Neural progenitor cell (in vitro differentiated cells): ENCODE measurements at regions not wholly inside any gene's neighbourhood (a gene's known extent, or its start where the extent isn't known, plus 50 kb on each side); places are given as distances from the start of the nearest gene placed in this dataset.

Experiments
- DNase-seq: peaks from one replicate; pipeline ENCODE4 v3.0.0-alpha.2; 2016; ENCODE audit warnings: low spot score
- H2AFZ ChIP-seq: fragments of 200-600 bp; sonication (generic); replicated peaks from 2 replicates; pipeline ENCODE4 v1.6.1; 2016; ENCODE audit warnings: antibody characterized with exemption
- H3F3A ChIP-seq: fragments of 200-600 bp; sonication (generic); 2 replicates; pipeline ENCODE4 v1.6.1; 2016; ENCODE audit warnings: antibody characterized with exemption, low read depth
- H3K27ac ChIP-seq: fragments of 200-600 bp; sonication (generic); 2 replicates; pipeline ENCODE4 v1.5.1; 2016; ENCODE audit warnings: mild to moderate bottlenecking
- H3K27me3 ChIP-seq: fragments of 200-600 bp; sonication (generic); 2 replicates; pipeline ENCODE4 v1.6.1; 2016; ENCODE audit warnings: mild to moderate bottlenecking, moderate library complexity
- H3K36me3 ChIP-seq: fragments of 200-600 bp; sonication (generic); 2 replicates; pipeline ENCODE4 v1.5.1; 2016
- H3K4me1 ChIP-seq: fragments of 200-600 bp; sonication (generic); 2 replicates; pipeline ENCODE4 v1.6.1; 2016; ENCODE audit warnings: mixed run types
- H3K4me2 ChIP-seq: fragments of 200-600 bp; sonication (generic); 2 replicates; pipeline ENCODE4 v1.6.1; 2016
- H3K4me3 ChIP-seq: fragments of 200-600 bp; sonication (generic); 2 replicates; pipeline ENCODE4 v1.5.1; 2016
- H3K79me2 ChIP-seq: fragments of 200-600 bp; sonication (generic); 2 replicates; pipeline ENCODE4 v1.6.1; 2016; ENCODE audit warnings: low read depth
- H3K9ac ChIP-seq: fragments of 200-600 bp; sonication (generic); 2 replicates; pipeline ENCODE4 v1.6.1; 2016
- H3K9me3 ChIP-seq: fragments of 200-600 bp; sonication (generic); 2 replicates; pipeline ENCODE4 v1.5.1; 2016; ENCODE audit warnings: low read depth
- H4K20me1 ChIP-seq: fragments of 200-600 bp; sonication (generic); 2 replicates; pipeline ENCODE4 v1.6.1; 2016; ENCODE audit warnings: low read depth
- H3K27ac Mint-ChIP-seq: 3 replicates; pipeline ENCODE4 v1.8.0; 2021; ENCODE audit warnings: mixed read lengths
- H3K27me3 Mint-ChIP-seq: 2 replicates; pipeline ENCODE4 v1.8.0; 2022; ENCODE audit warnings: low read depth, mild to moderate bottlenecking, inconsistent platforms, moderate library complexity, mixed read lengths; ENCODE audit not compliant: insufficient read depth
- H3K36me3 Mint-ChIP-seq: 3 replicates; pipeline ENCODE4 v1.8.0; 2021; ENCODE audit warnings: mixed read lengths
- H3K4me1 Mint-ChIP-seq: 3 replicates; pipeline ENCODE4 v1.8.0; 2021; ENCODE audit warnings: mixed read lengths
- H3K4me3 Mint-ChIP-seq: 3 replicates; pipeline ENCODE4 v1.8.0; 2021; ENCODE audit warnings: mild to moderate bottlenecking, moderate library complexity, mixed read lengths
- H3K9me3 Mint-ChIP-seq: 3 replicates; pipeline ENCODE4 v1.8.0; 2020; ENCODE audit warnings: mixed read lengths
- CTCF ChIP-seq: fragments of 200-600 bp; sonication (generic); IDR thresholded peaks from 2 replicates; pipeline ENCODE4 v1.5.1; 2017; ENCODE audit warnings: antibody characterized with exemption, mild to moderate bottlenecking
- EZH2 ChIP-seq: fragments of 200-600 bp; sonication (generic); IDR thresholded peaks from 2 replicates; pipeline ENCODE4 v1.6.1; 2017; ENCODE audit warnings: antibody characterized with exemption, mild to moderate bottlenecking, moderate library complexity
- EZH2phosphoT487 ChIP-seq: fragments of 200-600 bp; sonication (generic); IDR thresholded peaks from 2 replicates; pipeline ENCODE4 v1.6.1; 2017; ENCODE audit warnings: antibody characterized with exemption

GRCh38 chr1:34406377-34406776 is 229.7 kb downstream of the C1orf94 start:
- Mint-ChIP-seq H3K4me1 (peaks cover 2% of the 10 kb centered on the region), H3K36me3 (no peaks in the 10 kb centered on the region), H3K27me3 (no peaks in the 10 kb centered on the region), H3K27ac (no peak overlapping the region), H3K9me3 (no peaks in the 10 kb centered on the region), H3K4me3 (no peak overlapping the region)
- no peaks in the 10 kb centered on the region for H3K79me2 ChIP-seq
- H3K27ac ChIP-seq, result no peak overlapping the region
- no peaks in the 10 kb centered on the region for H3K4me1 ChIP-seq
- H3K4me2 ChIP-seq, result no peak overlapping the region
- no peaks in the 10 kb centered on the region for H3K27me3 ChIP-seq
- H3F3A ChIP-seq, result no peaks in the 10 kb centered on the region
- no peak overlapping the region for H3K9ac ChIP-seq
- no peak overlapping the region for H3K4me3 ChIP-seq
- H4K20me1 ChIP-seq, result no peaks in the 10 kb centered on the region
- TF ChIP-seq EZH2 (no peak), EZH2phosphoT487 (no peak), CTCF (no peak)
- H3K9me3 ChIP-seq, result no peaks in the 10 kb centered on the region
- no peaks in the 10 kb centered on the region for H3K36me3 ChIP-seq
- H2AFZ ChIP-seq, result no peak overlapping the region
- no peak for DNase-seq

- Histone ChIP-seq H3K9ac (no peak overlapping the region), H3K4me3 (no peak overlapping the region), H4K20me1 (no peaks in the 10 kb centered on the region), H3K4me2 (no peak overlapping the region), H2AFZ (no peak overlapping the region), H3K27me3 (no peaks in the 10 kb centered on the region), H3K36me3 (no peaks in the 10 kb centered on the region), H3K79me2 (no peaks in the 10 kb centered on the region), H3K4me1 (no peaks in the 10 kb centered on the region), H3F3A (no peaks in the 10 kb centered on the region), H3K27ac (no peak overlapping the region), H3K9me3 (no peaks in the 10 kb centered on the region)
- DNase-seq, result no peak
- no peak for TF ChIP-seq EZH2
- no peak for TF ChIP-seq EZH2phosphoT487
- no peak for TF ChIP-seq CTCF
- Mint-ChIP-seq H3K36me3 (no peaks in the 10 kb centered on the region), H3K9me3 (no peaks in the 10 kb centered on the region), H3K27me3 (no peaks in the 10 kb centered on the region), H3K4me3 (no peak overlapping the region), H3K4me1 (peaks cover 2% of the 10 kb centered on the region), H3K27ac (no peak overlapping the region)
Measured at GRCh38 chr1:34406833-34407539, 230.3 kb downstream of the C1orf94 start.

- H3K9ac ChIP-seq, result no peak overlapping the region
- DNase-seq, result no peak
- H3K4me1 ChIP-seq, result no peaks in the 10 kb centered on the region
- no peak overlapping the region for H3K27ac ChIP-seq
- no peak overlapping the region for H3K4me3 ChIP-seq
- TF ChIP-seq CTCF (no peak), EZH2 (no peak), EZH2phosphoT487 (no peak)
- no peaks in the 10 kb centered on the region for H3K9me3 Mint-ChIP-seq
- H3K4me2 ChIP-seq, result no peak overlapping the region
- no peak overlapping the region for H3K27ac Mint-ChIP-seq
- no peaks in the 10 kb centered on the region for H3K36me3 ChIP-seq
- H2AFZ ChIP-seq, result no peak overlapping the region
- H3K27me3 ChIP-seq, result no peaks in the 10 kb centered on the region
- no peaks in the 10 kb centered on the region for H3K9me3 ChIP-seq
- no peaks in the 10 kb centered on the region for H3K79me2 ChIP-seq
- no peaks in the 10 kb centered on the region for H3F3A ChIP-seq
- no peaks in the 10 kb centered on the region for H4K20me1 ChIP-seq
- no peaks in the 10 kb centered on the region for H3K36me3 Mint-ChIP-seq
- peaks cover 2% of the 10 kb centered on the region for H3K4me1 Mint-ChIP-seq
- no peak overlapping the region for H3K4me3 Mint-ChIP-seq
- no peaks in the 10 kb centered on the region for H3K27me3 Mint-ChIP-seq
Measured at GRCh38 chr1:34408011-34408410, 231.3 kb downstream of the C1orf94 start.
